ENCODE measurements at regions not wholly inside any gene's neighbourhood (a gene's known extent, or its start where the extent isn't known, plus 50 kb on each side); places are given as distances from the start of the nearest gene placed in this dataset.

DNA sequence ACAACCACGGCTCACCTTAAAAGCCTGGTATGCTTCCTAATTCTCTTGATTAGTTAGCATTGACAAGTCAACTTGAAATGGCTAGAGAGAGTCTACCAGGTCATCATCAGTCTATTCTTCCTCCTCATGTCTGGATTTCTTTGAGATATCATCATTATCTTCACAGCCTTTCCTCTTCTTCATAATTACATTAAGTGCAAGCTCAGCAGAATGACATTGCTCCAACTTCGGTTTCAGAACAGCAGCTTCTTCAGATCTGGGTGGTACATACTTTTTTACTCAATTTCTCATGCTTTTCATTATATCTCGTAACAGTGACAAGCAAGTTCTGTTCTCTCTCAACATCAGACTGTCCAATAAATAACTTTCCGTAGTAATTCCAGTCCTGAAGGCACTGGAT is 337.5 kb upstream of the TENM3 start:
- Histone ChIP-seq H3K4me2 (ENCODE audit: insufficient read depth, low read length) (no peak overlapping the region), H3K4me1 (ENCODE audit: insufficient read depth, low read length) (peaks cover 8% of the 10 kb centered on the region), H3K36me3 (ENCODE audit: insufficient read depth, low read length) (no peaks in the 10 kb centered on the region), H2AFZ (ENCODE audit: low read length) (no peak overlapping the region), H3K4me3 (ENCODE audit: insufficient read depth, low read length) (no peak overlapping the region), H3K79me2 (ENCODE audit: insufficient read depth, low read length) (no peaks in the 10 kb centered on the region), H3K9me3 (ENCODE audit: low read depth, low read length) (no peaks in the 10 kb centered on the region), H3K27me3 (ENCODE audit: insufficient read depth, low read length) (no peaks in the 10 kb centered on the region), H4K20me1 (ENCODE audit: insufficient read depth, low read length) (no peaks in the 10 kb centered on the region), H3K27ac (ENCODE audit: low read depth, low read length) (no peak overlapping the region)
- no peak for DNase-seq (ENCODE audit: insufficient read length, low spot score, missing footprints)
- TF ChIP-seq, protein P1, sequence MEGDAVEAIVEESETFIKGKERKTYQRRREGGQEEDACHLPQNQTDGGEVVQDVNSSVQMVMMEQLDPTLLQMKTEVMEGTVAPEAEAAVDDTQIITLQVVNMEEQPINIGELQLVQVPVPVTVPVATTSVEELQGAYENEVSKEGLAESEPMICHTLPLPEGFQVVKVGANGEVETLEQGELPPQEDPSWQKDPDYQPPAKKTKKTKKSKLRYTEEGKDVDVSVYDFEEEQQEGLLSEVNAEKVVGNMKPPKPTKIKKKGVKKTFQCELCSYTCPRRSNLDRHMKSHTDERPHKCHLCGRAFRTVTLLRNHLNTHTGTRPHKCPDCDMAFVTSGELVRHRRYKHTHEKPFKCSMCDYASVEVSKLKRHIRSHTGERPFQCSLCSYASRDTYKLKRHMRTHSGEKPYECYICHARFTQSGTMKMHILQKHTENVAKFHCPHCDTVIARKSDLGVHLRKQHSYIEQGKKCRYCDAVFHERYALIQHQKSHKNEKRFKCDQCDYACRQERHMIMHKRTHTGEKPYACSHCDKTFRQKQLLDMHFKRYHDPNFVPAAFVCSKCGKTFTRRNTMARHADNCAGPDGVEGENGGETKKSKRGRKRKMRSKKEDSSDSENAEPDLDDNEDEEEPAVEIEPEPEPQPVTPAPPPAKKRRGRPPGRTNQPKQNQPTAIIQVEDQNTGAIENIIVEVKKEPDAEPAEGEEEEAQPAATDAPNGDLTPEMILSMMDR (IDR thresholded peaks at IDR 0.05; ENCODE audit: extremely low read depth, low read depth, low read length): no peak

DNA sequence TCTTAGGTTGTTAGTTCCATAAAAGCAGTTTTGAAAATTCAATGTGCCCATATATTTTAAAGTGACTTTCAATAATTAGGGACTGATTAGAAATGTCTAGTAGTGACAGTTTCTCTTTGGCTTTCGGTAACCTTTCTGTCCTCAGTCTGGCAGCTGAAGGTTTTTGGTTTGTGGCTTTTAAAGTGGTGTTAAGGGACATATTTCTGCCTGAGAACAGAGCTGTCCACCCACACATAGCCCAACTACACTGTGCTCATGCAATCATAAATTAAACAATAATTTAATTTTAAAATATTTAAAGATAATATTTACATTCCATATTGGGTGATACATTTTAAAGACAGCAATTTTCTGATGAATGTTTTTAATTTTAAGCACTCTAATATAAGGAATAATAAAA is 335.0 kb upstream of the TENM3 start:
- no peak for DNase-seq (ENCODE audit: insufficient read length, low spot score, missing footprints)
- no peak overlapping the region for H3K4me3 ChIP-seq (ENCODE audit: insufficient read depth, low read length)

DNA sequence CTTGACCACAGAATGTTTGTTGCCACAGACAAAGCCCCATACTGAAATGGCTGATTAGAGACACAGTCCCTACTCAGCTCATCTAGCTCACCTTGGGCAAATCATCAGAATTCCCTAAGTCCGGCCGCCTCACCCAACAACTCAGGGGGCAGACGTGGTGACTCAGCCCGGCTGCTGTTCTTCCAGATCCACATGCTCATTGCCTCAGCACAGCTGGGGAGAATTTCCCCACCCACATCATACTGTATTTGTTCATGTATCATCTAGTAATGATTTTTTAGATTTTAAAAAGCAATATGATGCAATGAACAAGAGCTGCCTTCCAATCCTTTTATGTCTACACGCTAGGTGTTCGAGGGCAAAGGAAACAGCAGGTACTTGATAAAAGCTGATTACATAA is 333.8 kb upstream of the TENM3 start:
- H3K4me3 ChIP-seq (ENCODE audit: insufficient read depth, low read length): no peak overlapping the region

More for the DNA sequence above, 335.0 kb upstream of the TENM3 start:
- Histone ChIP-seq H3K79me2 (ENCODE audit: insufficient read depth, low read length) (no peaks in the 10 kb centered on the region), H3K4me2 (ENCODE audit: insufficient read depth, low read length) (no peak overlapping the region), H3K36me3 (ENCODE audit: insufficient read depth, low read length) (no peaks in the 10 kb centered on the region), H3K27me3 (ENCODE audit: insufficient read depth, low read length) (no peaks in the 10 kb centered on the region), H4K20me1 (ENCODE audit: insufficient read depth, low read length) (no peaks in the 10 kb centered on the region), H3K9me3 (ENCODE audit: low read depth, low read length) (no peaks in the 10 kb centered on the region), H3K27ac (ENCODE audit: low read depth, low read length) (no peak overlapping the region), H2AFZ (ENCODE audit: low read length) (no peak overlapping the region), H3K4me1 (ENCODE audit: insufficient read depth, low read length) (peaks cover 15% of the 10 kb centered on the region)
- TF ChIP-seq, protein P1 (IDR thresholded peaks at IDR 0.05; ENCODE audit: extremely low read depth, low read depth, low read length): no peak

DNA sequence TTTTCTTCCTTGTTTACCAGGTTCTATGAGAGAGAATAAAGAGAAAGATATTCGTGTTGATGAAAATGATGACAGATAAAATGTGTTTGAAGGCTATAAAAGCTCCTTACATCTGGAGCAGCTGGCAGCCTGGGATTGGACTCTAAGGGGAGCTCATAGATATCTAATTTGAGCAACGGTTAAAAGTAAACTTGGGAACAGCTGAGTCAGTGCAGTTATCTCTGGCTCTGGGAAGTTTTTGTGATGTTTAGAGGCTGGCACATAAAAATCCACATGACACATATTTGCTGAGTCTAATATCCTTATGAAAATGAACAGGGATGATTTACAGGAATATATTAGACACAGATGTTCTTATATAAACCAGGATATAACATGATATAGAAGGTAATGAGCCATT is 331.8 kb upstream of the TENM3 start:
- H3K9me3 ChIP-seq (ENCODE audit: low read depth, low read length): peaks cover 2% of the 10 kb centered on the region
- no peaks in the 10 kb centered on the region for H4K20me1 ChIP-seq (ENCODE audit: insufficient read depth, low read length)
- peaks cover 15% of the 10 kb centered on the region for H3K4me1 ChIP-seq (ENCODE audit: insufficient read depth, low read length)
- DNase-seq (ENCODE audit: insufficient read length, low spot score, missing footprints): peak; percentile 54
- no peak overlapping the region for H2AFZ ChIP-seq (ENCODE audit: low read length)
- H3K4me3 ChIP-seq (ENCODE audit: insufficient read depth, low read length): no peak overlapping the region
- H3K27ac ChIP-seq (ENCODE audit: low read depth, low read length): no peak overlapping the region
- H3K27me3 ChIP-seq (ENCODE audit: insufficient read depth, low read length): no peaks in the 10 kb centered on the region
- H3K79me2 ChIP-seq (ENCODE audit: insufficient read depth, low read length): no peaks in the 10 kb centered on the region
- no peak overlapping the region for H3K4me2 ChIP-seq (ENCODE audit: insufficient read depth, low read length)
- H3K36me3 ChIP-seq (ENCODE audit: insufficient read depth, low read length): no peaks in the 10 kb centered on the region
- TF ChIP-seq, protein P1 (IDR thresholded peaks at IDR 0.05; ENCODE audit: extremely low read depth, low read depth, low read length): no peak

More for the DNA sequence above, 333.8 kb upstream of the TENM3 start:
- TF ChIP-seq, protein P1 (IDR thresholded peaks at IDR 0.05; ENCODE audit: extremely low read depth, low read depth, low read length): no peak
- no peaks in the 10 kb centered on the region for H3K79me2 ChIP-seq (ENCODE audit: insufficient read depth, low read length)
- peak; percentile 79 for DNase-seq (ENCODE audit: insufficient read length, low spot score, missing footprints)
- H2AFZ ChIP-seq (ENCODE audit: low read length): no peak overlapping the region
- no peak overlapping the region for H3K27ac ChIP-seq (ENCODE audit: low read depth, low read length)
- H3K9me3 ChIP-seq (ENCODE audit: low read depth, low read length): peaks cover 2% of the 10 kb centered on the region
- no peak overlapping the region for H3K4me2 ChIP-seq (ENCODE audit: insufficient read depth, low read length)
- H3K4me1 ChIP-seq (ENCODE audit: insufficient read depth, low read length): peaks cover 15% of the 10 kb centered on the region
- H3K27me3 ChIP-seq (ENCODE audit: insufficient read depth, low read length): no peaks in the 10 kb centered on the region
- no peaks in the 10 kb centered on the region for H4K20me1 ChIP-seq (ENCODE audit: insufficient read depth, low read length)
- no peaks in the 10 kb centered on the region for H3K36me3 ChIP-seq (ENCODE audit: insufficient read depth, low read length)
